Hematopoietic multipotent progenitor cell treated with erythropoietin and hydrocortisone succinate and interleukin-3 and kit ligand, for 6 days (in vitro differentiated cells): ENCODE measurements at regions not wholly inside any gene's neighbourhood (a gene's known extent, or its start where the extent isn't known, plus 50 kb on each side); places are given as distances from the start of the nearest gene placed in this dataset.

ENCODE experiments used
- DNase-seq: peaks from one replicate; pipeline ENCODE4 v3.0.0-alpha.2; 2015

DNA sequence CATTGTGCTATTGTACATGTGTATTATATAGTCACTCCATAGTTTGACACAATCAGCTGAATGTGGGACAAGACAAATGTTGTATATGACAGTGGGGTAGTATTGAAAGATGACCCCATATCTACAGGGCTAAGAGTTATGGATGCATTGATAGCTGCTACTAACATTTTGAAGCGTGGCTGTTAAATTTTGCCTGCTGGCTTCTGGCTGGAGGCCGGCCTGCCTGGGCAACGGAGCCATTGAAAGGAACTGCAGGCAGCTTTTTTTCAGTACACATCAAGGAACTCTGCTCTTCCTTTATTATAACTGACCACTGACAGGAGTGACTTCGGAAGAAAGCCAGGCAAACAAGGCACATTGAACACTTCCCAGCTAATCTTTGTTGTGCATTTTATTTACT is 76.1 kb upstream of the TMEM33 start:
- no peak for DNase-seq

DNA sequence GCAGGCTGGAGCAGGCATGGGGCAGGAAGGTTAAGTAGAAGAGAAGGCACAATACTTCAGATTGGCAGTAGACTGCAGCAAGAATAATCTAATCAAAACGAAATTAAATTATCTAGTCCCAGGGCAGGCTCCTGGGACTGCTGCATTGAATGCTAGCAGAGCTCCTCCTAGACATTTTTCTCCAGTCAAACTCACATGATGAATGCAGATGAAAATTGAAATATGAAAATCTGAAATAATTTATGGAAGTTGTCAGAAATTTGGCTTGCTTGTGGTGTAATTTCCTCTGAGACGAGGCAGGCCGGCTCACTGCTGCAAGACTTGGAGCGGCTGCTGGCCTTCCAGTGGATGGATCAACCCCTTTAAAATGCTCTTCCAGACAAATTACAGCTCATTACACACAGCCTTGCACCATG is 78.0 kb upstream of the TMEM33 start:
- no peak for DNase-seq

DNA sequence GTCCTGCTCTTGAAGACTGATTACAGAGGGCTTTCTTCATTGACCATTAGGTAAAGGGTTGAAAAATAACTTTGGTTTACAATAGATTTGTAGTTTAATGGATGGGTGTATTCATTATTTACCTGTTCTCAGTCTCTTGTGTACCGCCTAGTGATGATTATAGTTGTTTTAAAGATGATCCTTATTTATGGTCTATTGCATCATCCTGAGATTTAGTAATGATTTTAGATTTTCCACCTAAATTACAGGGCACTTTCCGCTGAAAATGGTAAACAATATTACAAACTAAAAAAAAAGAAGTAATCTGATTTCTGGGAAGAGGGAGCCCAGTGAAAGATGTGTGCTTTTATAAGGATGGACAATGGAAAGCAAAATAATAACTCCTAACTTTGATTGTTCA is 78.4 kb upstream of the TMEM33 start:
- DNase-seq = no peak

DNA sequence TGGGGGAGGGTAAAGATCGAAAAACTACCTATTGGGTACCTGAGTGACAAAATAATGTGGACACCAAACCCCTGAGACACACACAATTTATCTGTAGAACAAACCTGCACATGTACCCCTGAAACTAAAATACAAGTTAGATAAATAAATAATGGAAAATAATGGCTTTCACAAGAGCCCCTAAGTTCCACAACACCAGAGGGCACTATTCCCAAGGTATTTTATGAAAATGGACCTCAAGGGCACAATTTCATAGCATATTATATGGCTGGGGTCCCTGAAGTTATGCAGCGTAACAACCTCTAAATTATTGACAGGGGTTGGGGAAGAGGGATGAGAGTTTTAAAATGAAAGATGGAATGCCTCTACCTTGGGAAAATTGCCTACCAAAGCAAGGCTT is 81.3 kb upstream of the TMEM33 start:
- DNase-seq = no peak

DNA sequence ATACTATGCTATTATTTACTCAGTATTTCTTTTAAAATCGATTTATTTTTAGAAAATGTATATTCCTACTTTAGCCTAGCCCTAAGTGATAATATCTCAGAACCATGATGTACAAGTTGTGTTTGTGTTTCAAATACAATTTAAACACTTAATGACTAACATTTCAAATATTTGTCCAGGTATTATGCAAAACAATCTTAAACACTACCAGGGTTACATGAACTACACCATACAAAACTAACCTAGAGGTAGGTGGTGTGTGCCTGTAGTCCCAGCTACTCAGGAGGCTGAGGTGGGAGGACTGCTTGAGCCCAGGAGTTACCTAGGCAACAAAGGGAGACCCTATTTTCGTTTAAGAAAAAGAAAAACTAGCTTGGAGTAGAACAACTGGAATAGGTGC is 83.0 kb upstream of the TMEM33 start:
- no peak for DNase-seq

DNA sequence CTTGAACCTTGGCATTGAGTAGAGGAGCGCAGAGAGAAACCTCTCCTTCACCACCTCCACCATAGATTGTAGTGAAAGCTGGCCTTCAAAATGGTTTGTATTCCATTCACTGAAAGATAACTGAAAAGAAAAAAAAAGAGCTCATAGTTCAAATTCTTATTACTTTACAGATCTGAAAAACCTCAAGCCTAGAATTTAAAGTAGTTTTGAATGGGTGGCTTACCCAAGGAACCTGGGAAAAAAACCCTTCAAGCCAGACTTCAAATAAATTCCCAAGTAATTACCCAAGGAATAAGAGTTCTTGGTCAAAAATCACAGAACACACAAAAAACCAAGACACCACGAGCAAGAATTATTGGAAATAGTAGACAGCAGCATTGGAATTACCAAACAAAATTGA is 83.6 kb upstream of the TMEM33 start:
- no peak for DNase-seq

DNA sequence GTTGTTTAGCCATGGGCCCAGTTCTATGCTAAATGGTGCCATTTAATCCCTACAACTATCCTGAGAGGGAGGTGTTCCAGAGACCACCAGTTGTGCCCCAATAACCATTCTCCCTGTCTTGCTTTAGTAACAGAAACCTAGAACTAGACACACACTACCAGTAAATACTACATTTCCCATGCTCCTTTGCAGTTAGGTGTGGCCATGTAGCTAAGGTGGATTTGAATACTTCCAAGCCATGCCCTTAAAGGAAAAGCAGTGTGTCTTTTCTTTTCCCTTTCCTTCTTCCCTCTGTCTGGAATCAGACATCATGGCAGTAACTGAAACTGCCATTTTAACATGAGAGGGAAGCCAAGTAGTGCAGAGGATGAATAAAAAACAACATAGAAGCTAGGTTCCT is 90.9 kb upstream of the TMEM33 start:
- DNase-seq = no peak

DNA sequence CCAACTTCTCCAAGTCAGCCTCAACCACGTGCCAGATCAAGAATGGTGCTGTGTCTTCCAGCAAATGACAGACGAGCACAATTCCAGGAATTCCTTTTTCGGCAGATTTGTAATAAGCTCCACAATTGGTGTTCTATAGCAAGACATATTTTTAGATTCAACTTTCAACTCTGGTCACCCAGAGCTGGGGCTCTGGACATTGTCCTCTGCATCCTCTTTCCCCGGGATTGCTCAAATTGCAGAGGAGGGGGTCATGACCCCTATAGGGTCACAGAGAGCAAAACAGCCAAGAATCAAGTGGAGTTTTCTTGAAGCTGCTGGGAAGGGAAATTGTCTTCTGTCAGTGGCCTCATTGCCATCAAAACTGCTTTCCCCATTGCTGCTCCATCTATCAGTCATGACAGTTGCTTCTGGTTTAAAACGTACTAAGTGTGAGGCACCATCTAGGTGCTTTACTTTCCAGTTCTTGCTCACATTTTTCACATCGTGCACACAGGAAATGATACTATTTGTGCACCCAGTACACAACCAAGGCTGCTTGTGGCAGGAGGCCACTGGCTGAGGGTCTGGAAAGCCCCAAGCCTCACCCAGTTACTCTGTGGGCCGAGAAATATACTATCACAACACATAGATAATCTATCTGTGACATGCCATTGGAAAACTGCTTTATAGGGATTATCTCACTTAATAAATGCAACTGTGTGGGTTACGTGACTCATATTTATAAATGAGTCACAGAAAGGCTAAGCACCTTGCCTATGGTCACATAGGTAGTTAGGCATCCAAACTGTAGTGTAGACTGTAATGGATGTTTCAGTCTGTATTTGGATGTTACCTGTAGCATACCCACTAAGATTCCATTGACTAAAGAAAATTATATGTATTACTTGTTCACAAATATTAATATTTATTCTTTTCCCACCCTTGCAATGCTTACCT is 91.7 kb upstream of the PHOX2B start:
- no peak for DNase-seq

DNA sequence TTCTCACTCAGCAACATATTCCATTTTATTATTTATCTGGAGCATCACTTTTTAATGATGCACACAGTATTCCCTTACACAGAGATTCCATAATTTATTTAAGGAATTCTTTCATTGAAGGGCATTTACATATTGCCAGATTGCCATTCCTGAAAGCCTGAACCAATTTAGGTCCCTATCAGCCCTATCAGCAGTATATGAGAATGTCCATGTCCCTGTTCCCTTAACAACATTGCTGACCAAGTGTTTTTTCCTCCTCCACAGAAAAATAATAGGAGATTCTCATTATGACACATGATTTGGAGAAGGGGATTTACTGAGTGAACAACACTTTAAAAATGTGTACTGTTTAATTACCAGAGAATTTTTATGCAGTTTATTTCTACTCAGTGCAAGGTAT is 90.1 kb upstream of the PHOX2B start:
- no peak for DNase-seq

DNA sequence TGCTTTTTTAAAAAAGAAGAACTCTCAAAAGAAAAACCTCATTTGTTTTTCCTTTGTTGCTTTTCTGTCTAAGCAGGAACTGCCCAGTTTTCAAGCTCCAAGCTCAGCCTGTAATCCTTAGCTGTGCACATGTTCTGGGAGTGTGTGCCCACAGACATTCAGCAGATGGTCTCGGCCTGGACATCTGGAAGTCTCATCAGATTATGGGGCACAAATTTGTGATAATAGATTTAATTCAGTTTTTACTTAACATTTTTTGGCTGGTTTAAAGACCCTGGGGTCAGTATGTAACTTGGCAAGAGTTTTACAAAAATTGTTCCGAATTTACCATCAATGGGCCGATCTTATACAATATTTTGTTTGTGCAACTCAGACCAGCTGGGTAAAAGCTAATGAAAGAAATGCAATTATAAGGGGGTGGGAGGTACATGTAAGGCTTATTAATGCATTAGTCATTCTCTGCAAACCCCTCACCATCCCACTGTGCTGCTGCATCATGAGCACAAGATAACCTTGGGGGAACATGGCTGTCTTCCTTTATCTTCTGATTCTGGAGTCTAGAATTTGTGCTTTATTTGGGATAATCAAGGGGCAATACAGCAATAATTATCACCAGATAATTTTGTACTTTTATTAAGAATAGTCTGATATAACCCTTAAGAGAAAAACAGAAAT is 86.9 kb upstream of the PHOX2B start:
- DNase-seq = no peak

DNA sequence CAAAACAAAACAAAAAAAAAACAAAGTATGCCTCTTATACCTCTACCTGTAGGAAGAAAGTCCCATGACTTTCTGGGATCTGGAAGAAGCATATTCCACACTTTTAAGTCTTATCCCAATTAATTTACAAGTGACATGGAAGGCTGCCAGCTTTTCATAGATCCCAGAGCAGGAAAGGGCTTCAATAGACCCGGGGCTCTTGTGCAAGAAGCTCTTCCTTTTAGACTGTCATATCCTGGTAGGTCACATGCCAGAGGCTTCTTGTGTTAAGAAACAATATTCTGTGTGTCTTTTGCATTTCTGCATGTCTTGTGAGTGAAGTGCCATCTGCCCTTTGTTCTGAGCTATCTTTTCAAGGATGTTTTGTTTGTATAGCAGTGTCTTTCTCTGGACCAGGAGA is 84.4 kb upstream of the PHOX2B start:
- peak; percentile 10 for DNase-seq

DNA sequence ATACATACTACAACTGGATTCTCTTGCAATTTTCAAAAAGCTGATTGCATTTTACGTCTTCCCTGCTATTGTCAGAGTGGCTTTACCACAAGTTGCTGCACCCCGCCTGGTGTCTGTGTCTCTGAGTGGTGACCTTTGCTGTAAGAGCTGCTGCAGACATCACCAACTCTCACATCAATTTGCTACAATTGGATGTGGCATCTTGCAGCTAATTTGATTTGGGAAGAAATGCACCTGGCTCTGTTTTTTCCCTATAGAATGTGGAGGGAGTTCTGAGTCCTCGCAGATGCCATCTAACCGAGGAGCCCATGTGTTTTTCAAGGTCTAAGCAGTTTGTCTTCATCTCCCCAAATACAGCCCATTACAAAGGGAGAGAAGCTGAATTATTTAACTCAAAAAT is 73.8 kb upstream of the PHOX2B start:
- DNase-seq = no peak

DNA sequence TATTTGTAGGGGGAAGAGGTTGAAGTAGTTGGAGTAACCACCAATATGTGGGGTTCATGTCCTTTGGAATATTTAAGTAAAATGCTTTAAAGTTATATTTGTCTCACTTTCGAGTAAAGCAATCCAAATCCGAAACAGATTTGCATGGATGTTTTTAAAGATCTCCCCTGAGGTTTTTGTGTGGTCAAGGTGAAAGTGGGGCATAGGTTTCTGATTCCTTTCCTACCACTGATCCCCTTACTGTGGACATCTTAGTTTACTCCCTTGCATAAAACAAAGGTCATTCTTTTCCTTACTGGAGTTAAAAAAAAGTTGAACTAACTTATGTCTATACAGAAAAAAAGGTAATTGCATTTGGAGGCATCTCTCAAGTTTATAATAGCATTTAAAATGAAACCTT is 71.9 kb upstream of the PHOX2B start:
- DNase-seq = no peak

DNA sequence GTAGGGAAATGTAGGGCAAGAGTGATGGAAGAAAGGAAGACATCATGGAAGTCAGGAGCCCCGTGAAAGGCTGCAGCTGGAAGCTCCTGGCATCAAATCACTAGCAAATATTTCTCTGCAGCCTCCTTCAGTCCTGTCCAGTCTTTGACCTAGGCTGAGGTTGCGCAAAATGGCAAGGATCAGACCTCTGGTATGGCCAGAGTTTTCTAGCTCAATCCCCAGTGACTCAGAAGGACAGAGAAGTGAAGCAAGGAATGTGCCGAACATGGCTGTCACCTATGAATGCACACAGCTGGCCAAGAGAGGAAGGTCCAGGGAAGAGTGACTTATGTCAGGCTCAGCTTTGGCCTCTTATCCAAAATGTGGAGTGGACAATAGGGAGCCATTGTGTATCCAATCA is 71.1 kb upstream of the PHOX2B start:
- no peak for DNase-seq

DNA sequence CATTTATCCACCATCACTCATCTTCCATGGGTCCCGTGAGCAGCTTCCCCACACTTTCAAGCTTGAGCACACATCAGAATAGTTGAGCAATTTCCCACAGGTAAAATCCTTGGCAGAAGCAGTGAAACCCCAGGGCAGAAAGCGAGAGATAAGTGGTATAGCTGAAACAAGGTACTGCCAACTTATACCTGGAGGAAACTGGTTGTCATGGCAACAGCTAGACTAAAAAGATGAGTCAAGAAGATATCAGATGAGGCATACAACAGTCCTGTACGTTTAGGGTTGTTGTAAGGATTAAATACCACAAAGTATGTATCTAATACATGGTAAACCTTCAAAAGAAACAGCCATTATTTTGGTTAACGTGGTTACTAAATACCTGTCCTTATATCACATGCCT is 66.9 kb upstream of the PHOX2B start:
- no peak for DNase-seq

DNA sequence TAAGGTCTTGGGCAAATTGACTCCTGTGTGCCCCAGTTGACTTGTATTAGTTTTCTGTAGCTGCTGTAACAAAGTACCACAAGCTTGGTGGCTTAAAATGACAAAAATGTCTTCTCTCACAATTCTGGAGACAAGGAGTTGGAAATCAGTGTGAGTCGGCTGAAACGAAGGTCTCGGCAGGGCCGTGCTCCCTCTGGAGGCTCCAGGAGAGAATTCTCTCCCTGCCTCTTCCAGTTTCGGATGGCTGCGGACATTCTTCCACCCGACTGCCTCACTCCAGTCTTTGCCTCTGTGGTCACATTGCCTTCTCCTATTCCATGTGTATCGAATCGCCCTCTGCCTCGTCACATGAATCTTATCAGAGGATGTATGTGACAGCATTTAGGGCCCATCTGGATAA is 66.0 kb upstream of the PHOX2B start:
- DNase-seq = no peak

DNA sequence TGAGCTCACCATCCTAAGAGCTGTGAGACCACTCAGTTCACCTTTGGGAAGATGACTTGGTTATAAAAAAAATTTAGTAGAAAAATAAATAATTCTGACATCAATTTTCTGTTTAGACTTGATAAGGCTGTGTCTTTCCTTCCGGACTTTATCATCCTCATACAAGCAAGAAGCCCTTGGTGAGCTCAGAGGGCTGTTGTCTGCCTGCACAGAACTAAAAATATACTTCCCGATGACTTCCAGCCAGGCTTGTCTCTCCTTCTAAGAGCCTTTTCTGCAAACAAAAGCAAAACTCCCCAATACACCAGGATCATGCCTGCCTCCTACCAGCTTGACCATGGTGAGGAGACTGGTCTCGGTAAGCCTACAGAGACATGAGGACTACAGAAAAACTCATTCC is 58.3 kb upstream of the PHOX2B start:
- no peak for DNase-seq

DNA sequence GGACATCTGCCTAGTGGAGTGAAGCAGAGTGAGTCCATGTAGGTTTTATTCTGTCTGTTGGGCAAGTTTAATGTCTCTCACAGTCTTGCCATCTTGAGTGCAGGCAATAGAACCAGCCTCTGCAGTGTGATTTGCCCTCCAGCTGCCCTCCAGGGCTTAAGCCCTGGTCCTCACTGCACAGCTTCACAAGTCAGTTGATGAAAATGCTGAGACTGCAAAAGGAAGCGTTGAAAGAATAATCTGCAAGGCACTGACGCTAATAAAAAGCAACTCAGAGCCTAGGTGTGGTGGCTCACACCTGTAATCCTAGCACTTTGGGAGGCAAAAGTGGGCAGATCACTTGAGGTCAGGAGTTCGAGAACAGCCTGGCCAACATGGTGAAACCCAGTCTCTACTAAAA is 54.1 kb upstream of the PHOX2B start:
- DNase-seq = no peak

DNA sequence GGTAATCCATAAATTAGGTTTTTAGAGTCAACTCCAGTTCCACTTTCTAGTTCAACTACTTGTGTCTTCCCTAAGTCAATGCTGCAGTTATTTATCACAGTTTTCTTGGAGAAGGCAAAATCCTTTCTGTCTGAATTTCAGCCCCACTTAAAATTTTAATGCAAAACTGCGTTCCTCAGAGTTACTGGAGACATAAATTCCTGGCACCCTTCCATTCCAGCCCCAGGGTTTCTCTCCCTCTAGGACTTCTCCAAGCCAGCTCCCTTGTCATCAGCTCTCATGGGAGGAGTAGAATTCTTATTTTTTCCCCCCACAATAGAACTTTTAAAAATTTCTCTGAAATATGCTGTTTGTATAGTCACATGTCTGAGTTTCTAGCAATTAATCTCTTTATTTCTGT is 50.6 kb upstream of the PHOX2B start:
- DNase-seq = no peak
